ENCODE measurements at regions not wholly inside any gene's neighbourhood (a gene's known extent, or its start where the extent isn't known, plus 50 kb on each side); places are given as distances from the start of the nearest gene placed in this dataset.

- WGBS (ENCODE audit: low lambda C conversion rate) = 33% methylated on average over 2 of the region's 2 CpGs
- Histone ChIP-seq H4K20me1 (ENCODE audit: insufficient read depth, low read length) (no peaks in the 10 kb centered on the region), H2AFZ (ENCODE audit: low read length) (no peak overlapping the region), H3K9ac (ENCODE audit: insufficient read depth, low read depth, low read length) (no peak overlapping the region), H3K27ac (ENCODE audit: extremely low read length, insufficient read depth, low read length) (no peak overlapping the region), H3K27me3 (ENCODE audit: control insufficient read depth in 1 of 2, insufficient read depth in 2 of 2, low read length in 2 of 2) (no peaks in the 10 kb centered on the region), H3K4me2 (ENCODE audit: low read depth, low read length) (no peak overlapping the region), H3K4me1 (ENCODE audit: insufficient read depth, low read length) (no peaks in the 10 kb centered on the region), H3K4me3 (replicated peaks in 1 of 3; ENCODE audit: insufficient read depth in 1 of 3, low read depth in 2 of 3, low read length in 3 of 3) (no peak overlapping the region), H3K36me3 (replicated peaks in 1 of 2; ENCODE audit: control insufficient read depth in 1 of 2, insufficient read depth in 2 of 2, low read length in 2 of 2) (no peaks in the 10 kb centered on the region), H3K9me3 (ENCODE audit: low read length) (peaks cover 21% of the 10 kb centered on the region), H3K79me2 (ENCODE audit: insufficient read depth, low read length) (no peaks in the 10 kb centered on the region)
- ATAC-seq = no peak
- FAIRE-seq = no peak
- no TSS peak for BruUV-seq (replicated peaks)
- intact Hi-C loops (cut with micrococcal nuclease; ENCODE audit: unreplicated experiment) = no loop called here
- POLR2A ChIA-PET = no interaction called here
- in situ Hi-C loops (cut with HindIII; ENCODE audit: extremely low pct_ligation_motif_present, low pct_unique_long_range_greater_than_20kb) = no loop called here
- no peak for DNase-seq (ENCODE audit: low spot score)
- CTCF ChIA-PET (ENCODE audit: low intra/inter-chr PET ratio, low total read pairs) = no interaction called here
- no peak for TF ChIP-seq CC2D1A (CRISPR knock-in tag; IDR thresholded peaks at IDR 0.05)
- no peak for TF ChIP-seq RXRA (CRISPR knock-in tag; IDR thresholded peaks at IDR 0.05)
- TF ChIP-seq, protein P1, sequence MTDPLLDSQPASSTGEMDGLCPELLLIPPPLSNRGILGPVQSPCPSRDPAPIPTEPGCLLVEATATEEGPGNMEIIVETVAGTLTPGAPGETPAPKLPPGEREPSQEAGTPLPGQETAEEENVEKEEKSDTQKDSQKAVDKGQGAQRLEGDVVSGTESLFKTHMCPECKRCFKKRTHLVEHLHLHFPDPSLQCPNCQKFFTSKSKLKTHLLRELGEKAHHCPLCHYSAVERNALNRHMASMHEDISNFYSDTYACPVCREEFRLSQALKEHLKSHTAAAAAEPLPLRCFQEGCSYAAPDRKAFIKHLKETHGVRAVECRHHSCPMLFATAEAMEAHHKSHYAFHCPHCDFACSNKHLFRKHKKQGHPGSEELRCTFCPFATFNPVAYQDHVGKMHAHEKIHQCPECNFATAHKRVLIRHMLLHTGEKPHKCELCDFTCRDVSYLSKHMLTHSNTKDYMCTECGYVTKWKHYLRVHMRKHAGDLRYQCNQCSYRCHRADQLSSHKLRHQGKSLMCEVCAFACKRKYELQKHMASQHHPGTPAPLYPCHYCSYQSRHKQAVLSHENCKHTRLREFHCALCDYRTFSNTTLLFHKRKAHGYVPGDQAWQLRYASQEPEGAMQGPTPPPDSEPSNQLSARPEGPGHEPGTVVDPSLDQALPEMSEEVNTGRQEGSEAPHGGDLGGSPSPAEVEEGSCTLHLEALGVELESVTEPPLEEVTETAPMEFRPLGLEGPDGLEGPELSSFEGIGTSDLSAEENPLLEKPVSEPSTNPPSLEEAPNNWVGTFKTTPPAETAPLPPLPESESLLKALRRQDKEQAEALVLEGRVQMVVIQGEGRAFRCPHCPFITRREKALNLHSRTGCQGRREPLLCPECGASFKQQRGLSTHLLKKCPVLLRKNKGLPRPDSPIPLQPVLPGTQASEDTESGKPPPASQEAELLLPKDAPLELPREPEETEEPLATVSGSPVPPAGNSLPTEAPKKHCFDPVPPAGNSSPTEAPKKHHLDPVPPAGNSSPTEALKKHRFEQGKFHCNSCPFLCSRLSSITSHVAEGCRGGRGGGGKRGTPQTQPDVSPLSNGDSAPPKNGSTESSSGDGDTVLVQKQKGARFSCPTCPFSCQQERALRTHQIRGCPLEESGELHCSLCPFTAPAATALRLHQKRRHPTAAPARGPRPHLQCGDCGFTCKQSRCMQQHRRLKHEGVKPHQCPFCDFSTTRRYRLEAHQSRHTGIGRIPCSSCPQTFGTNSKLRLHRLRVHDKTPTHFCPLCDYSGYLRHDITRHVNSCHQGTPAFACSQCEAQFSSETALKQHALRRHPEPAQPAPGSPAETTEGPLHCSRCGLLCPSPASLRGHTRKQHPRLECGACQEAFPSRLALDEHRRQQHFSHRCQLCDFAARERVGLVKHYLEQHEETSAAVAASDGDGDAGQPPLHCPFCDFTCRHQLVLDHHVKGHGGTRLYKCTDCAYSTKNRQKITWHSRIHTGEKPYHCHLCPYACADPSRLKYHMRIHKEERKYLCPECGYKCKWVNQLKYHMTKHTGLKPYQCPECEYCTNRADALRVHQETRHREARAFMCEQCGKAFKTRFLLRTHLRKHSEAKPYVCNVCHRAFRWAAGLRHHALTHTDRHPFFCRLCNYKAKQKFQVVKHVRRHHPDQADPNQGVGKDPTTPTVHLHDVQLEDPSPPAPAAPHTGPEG (CRISPR knock-in tag; IDR thresholded peaks at IDR 0.05) = no peak
- TF ChIP-seq ZNF747 (CRISPR knock-in tag; IDR thresholded peaks at IDR 0.05; ENCODE audit: borderline replicate concordance) = no peak
- TF ChIP-seq, protein P2, sequence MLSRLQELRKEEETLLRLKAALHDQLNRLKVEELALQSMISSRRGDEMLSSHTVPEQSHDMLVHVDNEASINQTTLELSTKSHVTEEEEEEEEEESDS (CRISPR knock-in tag; IDR thresholded peaks at IDR 0.05; ENCODE audit: borderline replicate concordance) = no peak
- no peak for TF ChIP-seq PAX8 (CRISPR knock-in tag; IDR thresholded peaks at IDR 0.05; ENCODE audit: borderline replicate concordance)
- no peak for TF ChIP-seq ZNF205 (CRISPR knock-in tag; IDR thresholded peaks at IDR 0.05)
- no peak for TF ChIP-seq ZBTB49 (CRISPR knock-in tag; IDR thresholded peaks at IDR 0.05; ENCODE audit: borderline replicate concordance)
- no peak for TF ChIP-seq BRCA1 (CRISPR knock-in tag; IDR thresholded peaks at IDR 0.05)
- TF ChIP-seq ZNF772 (CRISPR knock-in tag; IDR thresholded peaks at IDR 0.05) = no peak
- no peak for TF ChIP-seq ZNF484 (CRISPR knock-in tag; IDR thresholded peaks at IDR 0.05; ENCODE audit: borderline replicate concordance, low read depth)
- no peak for TF ChIP-seq HMG20B (CRISPR knock-in tag; conservative IDR thresholded peaks at IDR 0.05)
Measured at GRCh38 chr2:14197293-14197692, 435.2 kb upstream of the LRATD1 start.

Data from HepG2 (cell line).